Naive thymus-derived CD4-positive, alpha-beta T cell (primary cell): ENCODE measurements at regions not wholly inside any gene's neighbourhood (a gene's known extent, or its start where the extent isn't known, plus 50 kb on each side); places are given as distances from the start of the nearest gene placed in this dataset.

Source experiments
- ATAC-seq: fragments of 150-1000 bp; cut with Tn5 transposase; 2 replicates; pipeline ENCODE4 v1.10.0; 2021; ENCODE audit warnings: mild to moderate bottlenecking, moderate library complexity
- CTCF ChIA-PET: fragments of 350-600 bp; sonication (Branson Sonifier 250); formaldehyde crosslinking; loops from one replicate; lab custom pipeline; 2021; ENCODE audit warnings: antibody characterized with exemption; lab: Charles Lee
- POLR2A ChIA-PET: fragments of 350-600 bp; sonication (Branson Sonifier 250); formaldehyde crosslinking; loops from one replicate; lab custom pipeline; 2021; ENCODE audit warnings: antibody characterized with exemption, inconsistent platforms; lab: Charles Lee
- DNase-seq, 9 donors: peaks; one replicate each; pipeline versions ENCODE4 v3.0.0 to v3.0.0-alpha.2; 2020 to 2022; ENCODE audit warnings: mixed read lengths in 1 of 9
- H3K27ac ChIP-seq: one replicate; pipeline ENCODE4 v1.7.0; 2013; ENCODE audit warnings: mild to moderate bottlenecking, low read depth, low read length, moderate library complexity
- H3K27me3 ChIP-seq, 2 donors: one replicate each; pipeline ENCODE4 v1.7.0; 2013; ENCODE audit warnings: low read length in 2 of 2, mild to moderate bottlenecking in 2 of 2, moderate library complexity in 2 of 2; ENCODE audit not compliant: control insufficient read depth in 2 of 2, insufficient read depth in 2 of 2
- H3K36me3 ChIP-seq, 3 experiments: 1 replicate in 2 of 3; 2 replicates in 1 of 3; pipeline ENCODE4 v1.7.0; 2013; ENCODE audit warnings: low read length in 3 of 3, mild to moderate bottlenecking in 3 of 3, moderate library complexity in 1 of 3; ENCODE audit not compliant: insufficient read depth in 3 of 3, control insufficient read depth in 2 of 3
- H3K4me1 ChIP-seq, 2 donors: one replicate each; pipeline ENCODE4 v1.7.0; 2013; ENCODE audit warnings: low read length in 2 of 2, mild to moderate bottlenecking in 2 of 2, moderate library complexity in 1 of 2; ENCODE audit not compliant: control insufficient read depth in 2 of 2, insufficient read depth in 2 of 2
- H3K4me3 ChIP-seq: 2 replicates; pipeline ENCODE4 v1.7.0; 2013; ENCODE audit warnings: mild to moderate bottlenecking, low read length
- H3K9me3 ChIP-seq, 3 experiments: 1 replicate in 2 of 3; 2 replicates in 1 of 3; pipeline ENCODE4 v1.7.0; 2013; ENCODE audit warnings: low read length in 3 of 3; ENCODE audit not compliant: control insufficient read depth in 2 of 3
- H3K27ac Mint-ChIP-seq, 9 donors: one replicate each; pipeline ENCODE4 v1.8.0; 2020 to 2022; ENCODE audit warnings: mixed read lengths in 9 of 9, mild to moderate bottlenecking in 8 of 9, moderate library complexity in 5 of 9, inconsistent platforms in 2 of 9
- H3K27me3 Mint-ChIP-seq, 5 donors: one replicate each; pipeline ENCODE4 v1.8.0; 2021 to 2022; ENCODE audit warnings: mixed read lengths in 5 of 5, mild to moderate bottlenecking in 1 of 5
- H3K36me3 Mint-ChIP-seq, 5 donors: one replicate each; pipeline ENCODE4 v1.8.0; 2020 to 2022; ENCODE audit warnings: mixed read lengths in 5 of 5, mild to moderate bottlenecking in 3 of 5, inconsistent platforms in 1 of 5
- H3K4me1 Mint-ChIP-seq, 7 donors: one replicate each; pipeline ENCODE4 v1.8.0; 2020 to 2022; ENCODE audit warnings: mixed read lengths in 7 of 7, mild to moderate bottlenecking in 3 of 7, inconsistent platforms in 1 of 7
- H3K4me3 Mint-ChIP-seq, 10 donors: one replicate each; pipeline ENCODE4 v1.8.0; 2020 to 2022; ENCODE audit warnings: mild to moderate bottlenecking in 10 of 10, mixed read lengths in 10 of 10, moderate library complexity in 6 of 10, inconsistent platforms in 2 of 10
- H3K9me3 Mint-ChIP-seq, 11 donors: one replicate each; pipeline ENCODE4 v1.8.0; 2020 to 2022; ENCODE audit warnings: mixed read lengths in 11 of 11, mild to moderate bottlenecking in 4 of 11, inconsistent platforms in 1 of 11, moderate library complexity in 1 of 11
- intact Hi-C, 2 donors: fragments of 100-400 bp; cut with micrococcal nuclease; formaldehyde crosslinking; loops; one replicate each; pipeline ENCODE4 v1.15.1; 2023

- DNase-seq (no peak), ATAC-seq (no peak)
- Mint-ChIP-seq H3K36me3 (peaks cover 0 to 6% (median 0%) of the 10 kb centered on the region in 5 donors), H3K4me3 (no peak overlapping the region), H3K27me3 (no peaks in the 10 kb centered on the region), H3K27ac (no peak overlapping the region), H3K9me3 (peaks cover 5 to 41% (median 17%) of the 10 kb centered on the region in 11 donors), H3K4me1 (no peaks in the 10 kb centered on the region)
- Histone ChIP-seq H3K27me3 (no peaks in the 10 kb centered on the region), H3K4me3 (no peak overlapping the region), H3K4me1 (no peaks in the 10 kb centered on the region), H3K9me3 (no peaks in the 10 kb centered on the region), H3K27ac (no peak overlapping the region), H3K36me3 (no peaks in the 10 kb centered on the region)
- ChIA-PET CTCF (no interaction called here), POLR2A (no interaction called here)
- intact Hi-C loops = no loop called here
These were observed 330.9 kb downstream of the DNAH5 start for GRCh38 chr5:13613621-13614020.

GRCh38 chr5:13611604-13612003, 332.9 kb downstream of the DNAH5 start:
- Histone ChIP-seq H3K4me1 (no peaks in the 10 kb centered on the region), H3K27ac (no peak overlapping the region), H3K27me3 (no peaks in the 10 kb centered on the region), H3K9me3 (no peaks in the 10 kb centered on the region), H3K36me3 (no peaks in the 10 kb centered on the region), H3K4me3 (no peak overlapping the region)
- CTCF ChIA-PET = no interaction called here
- DNase-seq = no peak
- Mint-ChIP-seq H3K4me1 (no peaks in the 10 kb centered on the region), H3K9me3 (peaks cover 5 to 37% (median 15%) of the 10 kb centered on the region in 11 donors), H3K4me3 (no peak overlapping the region), H3K27ac (no peak overlapping the region), H3K27me3 (no peaks in the 10 kb centered on the region), H3K36me3 (peaks cover 0 to 6% (median 0%) of the 10 kb centered on the region in 5 donors)
- POLR2A ChIA-PET = no interaction called here
- intact Hi-C loops = no loop called here
- no peak for ATAC-seq

DNA sequence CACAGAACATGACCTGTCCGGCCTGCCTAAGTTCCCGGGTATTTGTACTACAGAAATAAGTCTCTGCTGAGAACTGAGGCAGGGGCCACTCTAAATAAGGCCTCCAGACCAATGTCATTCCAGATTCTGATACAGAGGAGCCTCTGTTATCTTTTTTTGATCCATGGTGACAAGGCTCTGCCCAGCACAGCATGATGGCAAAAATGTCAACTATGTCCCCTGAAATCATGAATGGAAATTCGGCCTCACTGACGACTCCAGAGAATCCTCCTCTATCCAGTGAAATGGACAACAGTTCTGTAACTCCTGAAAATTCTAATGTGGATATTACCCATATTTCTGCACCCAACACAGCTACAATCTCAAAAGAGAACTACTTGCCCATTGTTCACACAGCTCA, 335.0 kb downstream of the DNAH5 start:
- intact Hi-C loops = no loop called here
- Mint-ChIP-seq H3K4me3 (no peak overlapping the region), H3K36me3 (no peaks in the 10 kb centered on the region), H3K27me3 (no peaks in the 10 kb centered on the region), H3K9me3 (peaks cover 0 to 19% (median 7%) of the 10 kb centered on the region in 11 donors), H3K4me1 (no peaks in the 10 kb centered on the region), H3K27ac (no peak overlapping the region)
- CTCF ChIA-PET = no interaction called here
- Histone ChIP-seq H3K27me3 (no peaks in the 10 kb centered on the region), H3K9me3 (no peaks in the 10 kb centered on the region), H3K4me3 (no peak overlapping the region), H3K36me3 (no peaks in the 10 kb centered on the region), H3K27ac (no peak overlapping the region), H3K4me1 (no peaks in the 10 kb centered on the region)
- POLR2A ChIA-PET = no interaction called here
- DNase-seq (no peak), ATAC-seq (no peak)

DNA sequence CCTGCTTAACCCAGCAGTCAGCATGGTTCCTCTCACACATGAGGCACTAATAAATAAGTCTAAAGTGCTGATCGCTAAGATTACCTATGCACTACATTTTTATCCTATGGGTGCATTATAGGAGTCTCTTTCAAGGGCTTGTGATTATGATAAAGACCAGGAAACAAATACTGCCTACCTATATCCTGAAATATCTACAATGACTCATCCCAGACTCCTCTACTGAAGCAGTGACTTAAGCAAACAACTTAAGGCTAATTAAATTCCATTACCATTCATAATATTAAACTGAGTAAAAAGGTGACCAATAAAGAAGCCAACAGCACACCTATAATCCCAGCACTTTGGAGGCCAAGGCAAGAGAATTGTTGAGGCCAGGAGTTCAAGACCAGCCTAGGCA, 338.4 kb downstream of the DNAH5 start:
- ChIA-PET CTCF (no interaction called here), POLR2A (no interaction called here)
- no peak for ATAC-seq

GRCh38 chr5:13601112-13601511, 343.4 kb downstream of the DNAH5 start:
- ChIA-PET CTCF (no interaction called here), POLR2A (no interaction called here)
- no peaks in the 10 kb centered on the region for H3K27me3 Mint-ChIP-seq
- H3K4me3 Mint-ChIP-seq = no peak overlapping the region
- H3K9me3 Mint-ChIP-seq = peaks cover 0 to 29% (median 5%) of the 10 kb centered on the region in 11 donors
- Histone ChIP-seq H3K27ac (no peak overlapping the region), H3K36me3 (no peaks in the 10 kb centered on the region), H3K27me3 (no peaks in the 10 kb centered on the region), H3K9me3 (no peaks in the 10 kb centered on the region), H3K4me3 (no peak overlapping the region), H3K4me1 (no peaks in the 10 kb centered on the region)
- no peaks in the 10 kb centered on the region for H3K36me3 Mint-ChIP-seq
- H3K4me1 Mint-ChIP-seq = no peaks in the 10 kb centered on the region
- no peak overlapping the region for H3K27ac Mint-ChIP-seq
- no peak for ATAC-seq
- intact Hi-C loops = no loop called here
- no peak for DNase-seq

More for the DNA sequence above, 338.4 kb downstream of the DNAH5 start:
- H3K4me3 Mint-ChIP-seq = no peak overlapping the region
- H3K27me3 Mint-ChIP-seq = no peaks in the 10 kb centered on the region
- Histone ChIP-seq H3K4me3 (no peak overlapping the region), H3K36me3 (no peaks in the 10 kb centered on the region), H3K27me3 (no peaks in the 10 kb centered on the region), H3K4me1 (no peaks in the 10 kb centered on the region), H3K9me3 (no peaks in the 10 kb centered on the region), H3K27ac (no peak overlapping the region)
- H3K4me1 Mint-ChIP-seq = no peaks in the 10 kb centered on the region
- DNase-seq = no peak
- no peaks in the 10 kb centered on the region for H3K36me3 Mint-ChIP-seq
- H3K9me3 Mint-ChIP-seq = peaks cover 0 to 17% (median 4%) of the 10 kb centered on the region in 11 donors
- no peak overlapping the region for H3K27ac Mint-ChIP-seq
- intact Hi-C loops = no loop called here

DNA sequence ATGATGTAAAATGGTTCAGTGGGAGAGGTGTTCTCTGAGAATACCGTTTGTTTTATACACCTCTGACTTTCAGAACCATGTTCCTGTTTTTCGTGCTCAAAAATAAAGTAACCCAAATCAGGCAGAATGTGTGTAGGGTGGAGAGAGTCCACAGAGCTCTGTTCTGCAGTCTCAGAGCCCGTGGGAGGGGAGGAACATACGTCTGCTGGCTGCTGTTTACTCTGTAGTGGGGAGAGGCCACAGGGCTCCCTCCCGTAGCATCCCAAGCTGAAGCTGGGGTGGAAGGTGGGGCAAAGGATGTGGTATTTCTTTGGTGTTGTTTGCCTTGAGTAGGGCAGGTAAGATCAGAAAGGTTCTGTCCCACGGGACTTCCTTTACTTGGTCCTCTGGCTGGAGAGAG, 348.5 kb downstream of the DNAH5 start:
- Histone ChIP-seq H3K27me3 (no peaks in the 10 kb centered on the region), H3K36me3 (no peaks in the 10 kb centered on the region), H3K9me3 (no peaks in the 10 kb centered on the region), H3K27ac (no peak overlapping the region), H3K4me1 (no peaks in the 10 kb centered on the region), H3K4me3 (no peak overlapping the region)
- intact Hi-C loops = no loop called here
- POLR2A ChIA-PET = no interaction called here
- no peaks in the 10 kb centered on the region for H3K4me1 Mint-ChIP-seq
- H3K27ac Mint-ChIP-seq = no peak overlapping the region
- ATAC-seq (no peak), DNase-seq (no peak)
- H3K27me3 Mint-ChIP-seq = no peaks in the 10 kb centered on the region
- CTCF ChIA-PET = no interaction called here
- peaks cover 2 to 40% (median 8%) of the 10 kb centered on the region in 11 donors for H3K9me3 Mint-ChIP-seq
- H3K36me3 Mint-ChIP-seq = no peaks in the 10 kb centered on the region
- no peak overlapping the region for H3K4me3 Mint-ChIP-seq

GRCh38 chr5:13591621-13592020, 352.9 kb downstream of the DNAH5 start:
- H3K27me3 ChIP-seq = no peaks in the 10 kb centered on the region
- peaks cover 0 to 33% (median 6%) of the 10 kb centered on the region in 11 donors for H3K9me3 Mint-ChIP-seq
- DNase-seq = no peak
- CTCF ChIA-PET = no interaction called here
- no peaks in the 10 kb centered on the region for H3K36me3 Mint-ChIP-seq
- H3K4me3 ChIP-seq = no peak overlapping the region
- no peaks in the 10 kb centered on the region for H3K27me3 Mint-ChIP-seq
- ATAC-seq = no peak
- no peaks in the 10 kb centered on the region for H3K4me1 Mint-ChIP-seq
- intact Hi-C loops = no loop called here
- H3K36me3 ChIP-seq = no peaks in the 10 kb centered on the region
- no peak overlapping the region for H3K4me3 Mint-ChIP-seq
- POLR2A ChIA-PET = no interaction called here
- no peaks in the 10 kb centered on the region for H3K4me1 ChIP-seq
- no peak overlapping the region for H3K27ac ChIP-seq
- H3K9me3 ChIP-seq = no peaks in the 10 kb centered on the region
- no peak overlapping the region for H3K27ac Mint-ChIP-seq
